GM04503 (cell line): ENCODE measurements at regions not wholly inside any gene's neighbourhood (a gene's known extent, or its start where the extent isn't known, plus 50 kb on each side); places are given as distances from the start of the nearest gene placed in this dataset.

Source experiments
- DNase-seq: peaks from one replicate; pipeline ENCODE4 v3.0.0-alpha.2; 2012; ENCODE audit warnings: low read depth

- DNase-seq: no peak
These were observed 147.8 kb downstream of the SOX2 start for GRCh38 chr3:181859518-181859917.

- DNase-seq: no peak
These were observed 148.5 kb downstream of the SOX2 start for GRCh38 chr3:181860235-181860634.

GRCh38 chr3:181862502-181862901, 150.8 kb downstream of the SOX2 start:
- no peak for DNase-seq

GRCh38 chr3:181868576-181869082, 156.9 kb downstream of the SOX2 start:
- no peak for DNase-seq

GRCh38 chr3:181872887-181873286, 161.2 kb downstream of the SOX2 start:
- DNase-seq: no peak

- DNase-seq: no peak
These were observed 168.2 kb downstream of the SOX2 start for GRCh38 chr3:181879926-181880325.

GRCh38 chr3:181880331-181880730, 168.6 kb downstream of the SOX2 start:
- DNase-seq: no peak

- no peak for DNase-seq
These were observed 170.0 kb downstream of the SOX2 start for GRCh38 chr3:181881749-181882148.

GRCh38 chr3:181885868-181886630, 174.3 kb downstream of the SOX2 start:
- no peak for DNase-seq

- no peak for DNase-seq
These were observed 175.0 kb downstream of the SOX2 start for GRCh38 chr3:181886676-181887075.

GRCh38 chr3:181887685-181888084, 176.0 kb downstream of the SOX2 start:
- no peak for DNase-seq

- no peak for DNase-seq
These were observed 176.5 kb downstream of the SOX2 start for GRCh38 chr3:181888234-181888633.

GRCh38 chr3:181892848-181893247, 181.1 kb downstream of the SOX2 start:
- no peak for DNase-seq

GRCh38 chr3:181896605-181897004, 184.9 kb downstream of the SOX2 start:
- no peak for DNase-seq

GRCh38 chr3:181899702-181900101, 188.0 kb downstream of the SOX2 start:
- DNase-seq: no peak

GRCh38 chr3:181901626-181902025, 189.9 kb downstream of the SOX2 start:
- no peak for DNase-seq

GRCh38 chr3:181906338-181906737, 194.6 kb downstream of the SOX2 start:
- no peak for DNase-seq

- DNase-seq: no peak
These were observed 197.5 kb downstream of the SOX2 start for GRCh38 chr3:181909241-181909640.

GRCh38 chr3:181912384-181912783, 200.7 kb downstream of the SOX2 start:
- DNase-seq: no peak

- DNase-seq: no peak
These were observed 201.5 kb downstream of the SOX2 start for GRCh38 chr3:181913254-181913653.

- no peak for DNase-seq
These were observed 203.8 kb downstream of the SOX2 start for GRCh38 chr3:181915551-181915950.

GRCh38 chr3:181916013-181916412, 204.3 kb downstream of the SOX2 start:
- no peak for DNase-seq

- DNase-seq: no peak
These were observed 205.3 kb downstream of the SOX2 start for GRCh38 chr3:181917027-181917426.

- no peak for DNase-seq
These were observed 207.7 kb downstream of the SOX2 start for GRCh38 chr3:181919375-181919774.
